ENCODE measurements at regions not wholly inside any gene's neighbourhood (a gene's known extent, or its start where the extent isn't known, plus 50 kb on each side); places are given as distances from the start of the nearest gene placed in this dataset.

- TF ChIP-seq CTCF (conservative IDR thresholded peaks at IDR 0.05 in 1 of 2, IDR thresholded peaks at IDR 0.05 in 1 of 2; ENCODE audit: extremely low read depth in 1 of 2, insufficient read depth in 1 of 2, low read depth in 1 of 2, low read length in 2 of 2) (no peak), EZH2 (IDR thresholded peaks at IDR 0.05; ENCODE audit: borderline replicate concordance, low read length) (no peak)
These were observed 273.3 kb downstream of the DKK2 start for GRCh38 chr4:106762666-106763443.

All from mammary epithelial cell (primary cell).